Peyer's patch (tissue), 4 donors: ENCODE measurements at regions not wholly inside any gene's neighbourhood (a gene's known extent, or its start where the extent isn't known, plus 50 kb on each side); places are given as distances from the start of the nearest gene placed in this dataset.

Source experiments
- DNase-seq, 3 donors: peaks; one replicate each; pipeline ENCODE4 v3.0.0-alpha.2; 2017 to 2019
- H3K27ac ChIP-seq, 4 donors: fragments of 200-600 bp; sonication (generic); one replicate each; pipeline ENCODE4 v1.5.1; 2016 to 2019
- H3K27me3 ChIP-seq, 2 donors: fragments of 200-600 bp; sonication (generic); one replicate each; pipeline ENCODE4 v1.5.1; 2019
- H3K36me3 ChIP-seq, 3 donors: fragments of 200-600 bp; sonication (generic); one replicate each; pipeline ENCODE4 v1.5.1; 2016 to 2019
- H3K4me1 ChIP-seq, 4 donors: fragments of 200-600 bp; sonication (generic); one replicate each; pipeline ENCODE4 v1.5.1; 2016 to 2019
- H3K4me3 ChIP-seq, 4 donors: fragments of 200-600 bp; sonication (generic); 1 replicate in 3 of 4; 2 replicates in 1 of 4; pipeline ENCODE4 v1.5.1; 2016 to 2019; ENCODE audit warnings: mild to moderate bottlenecking in 1 of 4
- H3K9me3 ChIP-seq, 4 donors: fragments of 200-600 bp; sonication (generic); one replicate each; pipeline ENCODE4 v1.5.1; 2016 to 2019; ENCODE audit warnings: mild to moderate bottlenecking in 1 of 4
- CTCF ChIP-seq, 6 experiments: fragments of 450-650 bp in 4 of 6; fragments of 200-600 bp in 2 of 6; sonication (generic) in 1 of 6; IDR thresholded peaks; one replicate each; pipeline ENCODE4 v1.5.1; 2017 to 2019; ENCODE audit warnings: antibody characterized with exemption in 6 of 6, mild to moderate bottlenecking in 3 of 6, moderate library complexity in 1 of 6
- POLR2A ChIP-seq, 2 donors: fragments of 450-650 bp; IDR thresholded peaks; one replicate each; pipeline ENCODE4 v1.5.1; 2017; ENCODE audit warnings: antibody characterized with exemption in 2 of 2, mild to moderate bottlenecking in 2 of 2, moderate library complexity in 2 of 2

GRCh38 chr12:65525491-65526141 lies 247.1 kb downstream of the MSRB3 start:
- no peak for DNase-seq
- H3K27ac ChIP-seq: no peak overlapping the region
- no peaks in the 10 kb centered on the region for H3K9me3 ChIP-seq
- H3K36me3 ChIP-seq: no peaks in the 10 kb centered on the region
- no peaks in the 10 kb centered on the region for H3K27me3 ChIP-seq
- TF ChIP-seq POLR2A (IDR thresholded peaks at IDR 0.05): no peak
- no peak for TF ChIP-seq CTCF (IDR thresholded peaks at IDR 0.05)
- no peak overlapping the region for H3K4me3 ChIP-seq
- no peaks in the 10 kb centered on the region for H3K4me1 ChIP-seq

DNA sequence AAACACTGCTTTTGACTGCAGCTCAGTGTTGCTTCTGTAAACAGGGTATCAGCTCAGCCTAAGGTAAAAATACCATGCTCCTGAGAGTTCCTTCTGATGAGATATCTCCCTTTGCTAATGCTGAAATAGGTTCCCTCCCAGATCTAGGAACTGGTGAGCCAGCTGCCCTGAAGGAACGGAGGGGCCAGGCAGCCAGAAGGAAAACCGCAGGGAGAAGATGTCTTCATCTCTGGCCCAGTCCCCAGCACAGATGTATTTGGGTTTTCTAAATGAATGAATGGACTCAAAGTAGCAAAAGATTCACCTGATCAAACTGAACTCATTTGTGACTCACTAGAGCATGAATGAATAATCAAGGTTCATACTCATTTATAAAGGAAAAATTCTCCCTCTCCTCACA lies 247.8 kb downstream of the MSRB3 start:
- Histone ChIP-seq H3K36me3 (no peaks in the 10 kb centered on the region), H3K9me3 (no peaks in the 10 kb centered on the region), H3K27ac (no peak overlapping the region), H3K4me1 (no peaks in the 10 kb centered on the region), H3K4me3 (no peak overlapping the region), H3K27me3 (no peaks in the 10 kb centered on the region)
- TF ChIP-seq CTCF (IDR thresholded peaks at IDR 0.05): no peak
- no peak for TF ChIP-seq POLR2A (IDR thresholded peaks at IDR 0.05)
- DNase-seq: no peak

GRCh38 chr12:65528127-65528526 lies 249.6 kb downstream of the MSRB3 start:
- Histone ChIP-seq H3K27ac (no peak overlapping the region), H3K4me3 (no peak overlapping the region), H3K27me3 (no peaks in the 10 kb centered on the region), H3K9me3 (no peaks in the 10 kb centered on the region), H3K4me1 (no peaks in the 10 kb centered on the region), H3K36me3 (no peaks in the 10 kb centered on the region)
- TF ChIP-seq POLR2A (IDR thresholded peaks at IDR 0.05): no peak
- no peak for TF ChIP-seq CTCF (IDR thresholded peaks at IDR 0.05)
- no peak for DNase-seq

GRCh38 chr12:65529106-65529505 lies 250.6 kb downstream of the MSRB3 start:
- no peaks in the 10 kb centered on the region for H3K27me3 ChIP-seq

DNA sequence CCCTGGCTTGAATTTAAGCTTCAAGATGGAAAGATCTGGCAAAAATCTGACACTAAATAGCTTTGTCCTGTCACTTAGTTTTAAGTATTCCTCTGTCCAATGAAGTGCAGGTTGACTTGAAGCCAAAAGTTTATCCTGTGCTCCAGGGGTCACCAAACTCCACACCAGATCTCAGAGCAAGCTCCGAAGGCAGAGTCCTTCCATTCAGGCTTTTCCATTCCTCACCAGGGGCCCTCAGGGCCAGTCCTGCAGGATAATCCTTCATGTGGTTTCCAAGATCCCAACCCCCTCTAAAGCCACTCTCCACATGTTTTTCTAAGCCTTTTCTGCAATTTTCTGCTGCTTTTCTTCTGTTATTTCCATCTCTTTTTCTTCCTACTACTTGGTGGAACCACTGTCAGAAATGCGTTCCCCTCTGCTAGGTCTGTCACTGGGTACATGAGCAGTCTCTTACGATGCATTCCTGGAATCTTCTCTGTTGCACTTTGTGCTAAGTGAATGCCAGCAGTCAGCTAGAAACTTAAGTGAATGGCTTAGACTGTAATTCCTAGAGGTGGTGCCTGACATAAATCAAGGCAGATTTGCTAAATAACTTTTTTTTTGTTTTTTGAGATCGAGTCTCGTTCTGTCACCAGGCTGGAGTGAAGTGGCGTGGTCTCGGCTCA lies 251.4 kb downstream of the MSRB3 start:
- Histone ChIP-seq H3K4me1 (no peaks in the 10 kb centered on the region), H3K4me3 (no peak overlapping the region), H3K27ac (no peak overlapping the region), H3K36me3 (no peaks in the 10 kb centered on the region), H3K9me3 (no peaks in the 10 kb centered on the region), H3K27me3 (no peaks in the 10 kb centered on the region)
- TF ChIP-seq POLR2A (IDR thresholded peaks at IDR 0.05) (no peak), CTCF (IDR thresholded peaks at IDR 0.05) (no peak)
- no peak for DNase-seq

More at GRCh38 chr12:65529106-65529505, 250.6 kb downstream of the MSRB3 start:
- H3K36me3 ChIP-seq: no peaks in the 10 kb centered on the region
- H3K4me3 ChIP-seq: no peak overlapping the region
- no peaks in the 10 kb centered on the region for H3K4me1 ChIP-seq
- H3K27ac ChIP-seq: no peak overlapping the region
- no peak for DNase-seq
- no peaks in the 10 kb centered on the region for H3K9me3 ChIP-seq
- no peak for TF ChIP-seq POLR2A (IDR thresholded peaks at IDR 0.05)
- TF ChIP-seq CTCF (IDR thresholded peaks at IDR 0.05): no peak
